ENCODE measurements at regions not wholly inside any gene's neighbourhood (a gene's known extent, or its start where the extent isn't known, plus 50 kb on each side); places are given as distances from the start of the nearest gene placed in this dataset.

DNA sequence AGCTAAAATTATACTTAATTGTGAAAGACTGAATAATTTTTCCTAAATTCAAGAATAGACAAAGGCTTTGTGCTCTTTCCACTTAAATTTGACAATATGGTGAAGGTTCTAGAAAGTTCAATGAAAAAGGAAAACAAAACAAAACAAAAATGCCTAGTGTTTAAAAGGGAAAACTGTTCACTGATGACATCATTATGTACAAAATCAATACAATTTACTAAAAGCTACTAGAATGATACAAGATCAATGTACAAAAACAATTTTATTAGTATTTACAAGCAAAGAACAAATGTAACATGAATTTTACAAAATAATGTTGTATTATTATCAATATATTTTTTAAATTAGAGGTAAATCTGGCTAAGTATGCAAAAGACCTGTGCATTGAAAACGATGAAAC is 499.1 kb upstream of the FSIP2 start:
- TF ChIP-seq CTCF (IDR thresholded peaks at IDR 0.05) (no peak), POLR2AphosphoS5 (IDR thresholded peaks at IDR 0.05; ENCODE audit: low read depth, low read length) (no peak)

All from Panc1 (cell line).